GM12892 (cell line): ENCODE measurements at regions not wholly inside any gene's neighbourhood (a gene's known extent, or its start where the extent isn't known, plus 50 kb on each side); places are given as distances from the start of the nearest gene placed in this dataset.

Experiments used
- POLR2A ChIP-seq: IDR thresholded peaks from 2 replicates; pipeline ENCODE4 v1.6.1; 2011; ENCODE audit warnings: low read depth, low read length, control low read depth
- POLR2AphosphoS5 ChIP-seq: IDR thresholded peaks from 2 replicates; pipeline ENCODE4 v1.6.1; 2011; ENCODE audit warnings: low read depth, low read length, control low read depth

GRCh38 chr13:97570442-97570841, 136.5 kb downstream of the RAP2A start:
- no peak for TF ChIP-seq POLR2AphosphoS5
- no peak for TF ChIP-seq POLR2A
